Gastroesophageal sphincter (tissue), 4 donors: ENCODE measurements at regions not wholly inside any gene's neighbourhood (a gene's known extent, or its start where the extent isn't known, plus 50 kb on each side); places are given as distances from the start of the nearest gene placed in this dataset.

ENCODE experiments used
- ATAC-seq: fragments of 150-250 bp; one replicate; pipeline ENCODE4 v1.9.1; 2016; ENCODE audit warnings: mild to moderate bottlenecking, moderate library complexity
- H3K27ac ChIP-seq, 4 donors: fragments of 200-600 bp; sonication (generic) in 3 of 4; 1 replicate in 3 of 4; 2 replicates in 1 of 4; pipeline ENCODE4 v1.5.1; 2016 to 2019
- H3K27me3 ChIP-seq: fragments of 200-600 bp; sonication (generic); one replicate; pipeline ENCODE4 v1.5.1; 2019
- H3K36me3 ChIP-seq, 2 donors: fragments of 200-600 bp; sonication (generic); one replicate each; pipeline ENCODE4 v1.5.1; 2019; ENCODE audit warnings: control low read depth in 1 of 2
- H3K4me1 ChIP-seq, 3 donors: fragments of 200-600 bp; sonication (generic); 1 replicate in 2 of 3; 2 replicates in 1 of 3; pipeline ENCODE4 v1.5.1; 2016 to 2019; ENCODE audit warnings: control low read depth in 2 of 3
- H3K4me3 ChIP-seq, 2 donors: fragments of 200-600 bp; sonication (generic); one replicate each; pipeline ENCODE4 v1.5.1; 2019; ENCODE audit warnings: mild to moderate bottlenecking in 1 of 2, moderate library complexity in 1 of 2
- H3K9me3 ChIP-seq, 3 donors: fragments of 200-600 bp; sonication (generic); one replicate each; pipeline ENCODE4 v1.5.1; 2017 to 2019; ENCODE audit warnings: control low read depth in 2 of 3
- EP300 ChIP-seq: sonication (generic); formaldehyde crosslinking; IDR thresholded peaks from one replicate; pipeline ENCODE4 v1.6.1; 2017; ENCODE audit warnings: antibody characterized with exemption, mild to moderate bottlenecking
- POLR2A ChIP-seq, 2 donors: fragments of 450-650 bp; IDR thresholded peaks; one replicate each; pipeline ENCODE4 v1.6.1; 2017; ENCODE audit warnings: antibody characterized with exemption in 2 of 2, mild to moderate bottlenecking in 2 of 2, moderate library complexity in 1 of 2
- POLR2AphosphoS5 ChIP-seq: sonication (generic); formaldehyde crosslinking; IDR thresholded peaks from one replicate; pipeline ENCODE4 v1.6.1; 2017; ENCODE audit warnings: antibody characterized with exemption
- WGBS, 2 donors: methylation state at CpG; one replicate each; pipeline ENCODE4 v1.1.5; 2018; ENCODE audit warnings: low coverage in 1 of 2; 5-methylcytosine and 5-hydroxymethylcytosine counted together
- TF ChIP-seq, protein P1 (sequence below), 4 experiments: fragments of 200-600 bp in 2 of 4; fragments of 450-650 bp in 2 of 4; sonication (generic) in 1 of 4; IDR thresholded peaks; one replicate each; pipeline ENCODE4 v1.5.1; 2017 to 2019; ENCODE audit warnings: antibody characterized with exemption in 4 of 4, mild to moderate bottlenecking in 2 of 4, moderate library complexity in 2 of 4

DNA sequence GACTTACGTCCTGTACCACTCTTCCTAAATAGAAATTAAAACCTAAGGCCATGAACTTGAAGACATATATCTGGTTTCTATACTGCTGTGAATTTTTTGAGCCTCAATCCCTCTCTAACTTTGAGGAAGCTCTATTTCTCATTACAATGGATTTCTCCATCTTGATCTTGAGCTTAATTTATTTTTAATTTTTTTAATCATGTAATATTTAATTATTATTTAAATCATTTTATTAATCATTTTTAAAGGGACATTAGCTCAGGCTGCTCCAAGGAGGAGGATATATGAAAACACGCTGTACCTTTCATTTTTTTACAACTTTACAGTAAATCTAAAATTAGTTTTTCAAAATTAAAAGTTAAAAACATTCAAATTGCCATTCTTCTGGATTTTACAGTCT is 540.5 kb downstream of the SATB2 start:
- H3K27me3 ChIP-seq, result no peaks in the 10 kb centered on the region
- no peak overlapping the region for H3K27ac ChIP-seq
- no peak overlapping the region for H3K4me3 ChIP-seq
- H3K4me1 ChIP-seq, result no peaks in the 10 kb centered on the region
- no peaks in the 10 kb centered on the region for H3K9me3 ChIP-seq
- H3K36me3 ChIP-seq, result no peaks in the 10 kb centered on the region
- TF ChIP-seq EP300, result no peak
- TF ChIP-seq, protein P1, sequence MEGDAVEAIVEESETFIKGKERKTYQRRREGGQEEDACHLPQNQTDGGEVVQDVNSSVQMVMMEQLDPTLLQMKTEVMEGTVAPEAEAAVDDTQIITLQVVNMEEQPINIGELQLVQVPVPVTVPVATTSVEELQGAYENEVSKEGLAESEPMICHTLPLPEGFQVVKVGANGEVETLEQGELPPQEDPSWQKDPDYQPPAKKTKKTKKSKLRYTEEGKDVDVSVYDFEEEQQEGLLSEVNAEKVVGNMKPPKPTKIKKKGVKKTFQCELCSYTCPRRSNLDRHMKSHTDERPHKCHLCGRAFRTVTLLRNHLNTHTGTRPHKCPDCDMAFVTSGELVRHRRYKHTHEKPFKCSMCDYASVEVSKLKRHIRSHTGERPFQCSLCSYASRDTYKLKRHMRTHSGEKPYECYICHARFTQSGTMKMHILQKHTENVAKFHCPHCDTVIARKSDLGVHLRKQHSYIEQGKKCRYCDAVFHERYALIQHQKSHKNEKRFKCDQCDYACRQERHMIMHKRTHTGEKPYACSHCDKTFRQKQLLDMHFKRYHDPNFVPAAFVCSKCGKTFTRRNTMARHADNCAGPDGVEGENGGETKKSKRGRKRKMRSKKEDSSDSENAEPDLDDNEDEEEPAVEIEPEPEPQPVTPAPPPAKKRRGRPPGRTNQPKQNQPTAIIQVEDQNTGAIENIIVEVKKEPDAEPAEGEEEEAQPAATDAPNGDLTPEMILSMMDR (IDR thresholded peaks at IDR 0.05), result no peak
- TF ChIP-seq POLR2AphosphoS5, result no peak
- TF ChIP-seq POLR2A (IDR thresholded peaks at IDR 0.05), result no peak
- 74 to 100% methylated on average over 1 to 2 of the region's 2 CpGs for WGBS, 2 donors
- no peak for ATAC-seq

DNA sequence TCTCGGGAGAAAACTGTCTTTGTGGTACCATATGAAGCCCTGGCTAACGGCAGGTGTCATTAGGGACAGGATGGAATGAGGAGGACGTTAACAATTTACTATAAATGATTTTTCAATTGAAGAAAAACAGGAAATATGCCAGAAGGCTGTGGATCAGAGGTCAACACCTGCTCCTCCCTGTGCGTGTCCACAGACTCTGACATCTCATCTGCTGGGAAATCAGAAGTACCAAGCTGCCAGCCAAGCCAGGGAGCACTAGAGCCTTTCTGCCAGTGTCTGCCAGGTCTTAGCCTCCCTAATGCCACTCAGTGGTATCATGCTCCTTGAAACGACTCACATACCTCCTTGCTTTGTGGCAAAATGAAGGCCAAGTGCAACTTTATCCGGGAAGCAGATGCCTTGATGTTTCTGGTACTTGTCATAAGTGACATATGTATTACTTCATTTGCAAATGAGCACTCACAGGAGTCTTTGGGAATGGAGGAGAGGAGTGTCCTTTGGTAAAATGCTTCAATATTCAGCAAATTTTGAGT is 541.1 kb downstream of the SATB2 start:
- WGBS, 2 donors, result 14 to 16% methylated on average over 6 of the region's 6 CpGs
- Histone ChIP-seq H3K4me1 (no peaks in the 10 kb centered on the region), H3K4me3 (no peak overlapping the region), H3K27ac (no peak overlapping the region), H3K36me3 (no peaks in the 10 kb centered on the region), H3K27me3 (no peaks in the 10 kb centered on the region), H3K9me3 (no peaks in the 10 kb centered on the region)
- ATAC-seq, result no peak
- TF ChIP-seq EP300 (no peak), POLR2A (IDR thresholded peaks at IDR 0.05) (no peak), POLR2AphosphoS5 (no peak)
- TF ChIP-seq, protein P1 (IDR thresholded peaks at IDR 0.05), result no peak

DNA sequence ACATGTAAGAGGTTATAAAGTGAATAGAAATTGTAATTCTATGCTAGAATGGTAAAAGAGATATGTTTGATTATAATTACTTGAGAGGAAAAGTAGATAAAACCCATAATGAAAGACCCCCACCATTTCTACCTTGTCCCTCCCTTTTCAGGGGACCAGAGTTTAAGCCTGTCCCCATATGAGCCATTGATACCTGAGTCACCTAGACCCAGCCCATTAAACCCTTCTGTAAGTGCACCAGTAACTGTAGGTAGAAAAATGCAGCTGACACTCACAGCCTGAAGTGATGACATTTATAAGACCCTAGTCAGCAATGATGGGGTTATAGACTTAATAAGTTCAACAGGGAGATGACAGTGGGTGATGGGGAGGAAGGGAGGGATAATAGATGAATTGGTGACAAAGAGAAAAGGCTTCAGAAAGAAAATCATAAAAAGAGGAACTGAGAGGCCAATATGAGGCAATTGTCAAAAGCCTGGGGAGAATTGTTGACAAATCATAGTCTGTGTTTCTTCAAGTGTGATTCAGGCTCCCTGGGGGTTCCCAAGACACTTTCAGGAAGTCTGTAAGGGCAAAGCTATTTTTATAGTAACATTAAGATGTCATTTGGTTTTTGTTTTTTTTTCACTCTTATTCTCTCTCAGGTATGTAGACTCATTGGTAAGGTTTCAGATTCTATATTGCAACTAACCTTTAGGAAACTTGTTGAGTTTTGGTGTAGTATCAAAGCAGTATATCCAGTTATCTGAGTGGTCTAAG is 544.2 kb downstream of the SATB2 start:
- Histone ChIP-seq H3K4me1 (no peaks in the 10 kb centered on the region), H3K27me3 (no peaks in the 10 kb centered on the region), H3K9me3 (no peaks in the 10 kb centered on the region), H3K27ac (no peak overlapping the region), H3K4me3 (no peak overlapping the region), H3K36me3 (no peaks in the 10 kb centered on the region)
- no peak for ATAC-seq
- TF ChIP-seq EP300, result no peak

DNA sequence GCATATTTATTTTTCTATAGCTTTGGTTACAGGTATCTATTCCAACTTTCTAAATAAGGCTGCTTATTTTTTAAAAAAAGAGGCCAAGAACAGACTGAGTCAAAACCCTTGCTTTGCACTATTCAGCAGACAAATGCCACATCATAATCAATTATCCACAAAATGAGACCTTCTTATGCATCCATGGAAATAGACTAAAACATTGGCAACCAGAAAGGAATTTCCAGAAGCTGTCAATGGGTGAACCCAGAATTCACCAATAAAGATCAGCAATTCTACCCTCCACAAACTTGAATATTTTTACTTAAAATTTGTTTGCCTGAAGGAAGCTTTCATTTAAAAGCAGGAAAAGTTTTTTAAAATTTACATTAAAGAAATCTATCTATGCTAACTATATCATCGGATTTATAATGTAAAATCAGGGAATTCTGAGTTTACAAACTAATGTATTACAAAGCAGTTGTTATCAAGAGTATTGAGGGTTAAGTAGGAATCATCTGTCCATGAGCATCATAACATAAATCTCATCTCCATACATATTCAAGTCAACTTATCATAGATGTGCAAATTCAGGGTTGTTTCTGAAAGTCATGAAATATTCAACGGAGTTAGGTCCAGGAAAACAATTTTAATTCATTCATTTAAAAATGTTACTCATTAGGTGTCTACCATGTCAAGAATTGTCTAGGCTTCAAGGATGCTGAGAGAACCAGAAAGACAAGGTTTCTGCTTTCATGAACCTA is 548.0 kb downstream of the SATB2 start:
- Histone ChIP-seq H3K27ac (no peak overlapping the region), H3K4me1 (no peaks in the 10 kb centered on the region), H3K4me3 (no peak overlapping the region), H3K9me3 (no peaks in the 10 kb centered on the region), H3K27me3 (no peaks in the 10 kb centered on the region), H3K36me3 (no peaks in the 10 kb centered on the region)
- TF ChIP-seq EP300 (no peak), POLR2AphosphoS5 (no peak), POLR2A (IDR thresholded peaks at IDR 0.05) (no peak)
- TF ChIP-seq, protein P1 (IDR thresholded peaks at IDR 0.05), result no peak
- WGBS, 2 donors, result 85 to 88% methylated on average over 2 of the region's 2 CpGs
- no peak for ATAC-seq

DNA sequence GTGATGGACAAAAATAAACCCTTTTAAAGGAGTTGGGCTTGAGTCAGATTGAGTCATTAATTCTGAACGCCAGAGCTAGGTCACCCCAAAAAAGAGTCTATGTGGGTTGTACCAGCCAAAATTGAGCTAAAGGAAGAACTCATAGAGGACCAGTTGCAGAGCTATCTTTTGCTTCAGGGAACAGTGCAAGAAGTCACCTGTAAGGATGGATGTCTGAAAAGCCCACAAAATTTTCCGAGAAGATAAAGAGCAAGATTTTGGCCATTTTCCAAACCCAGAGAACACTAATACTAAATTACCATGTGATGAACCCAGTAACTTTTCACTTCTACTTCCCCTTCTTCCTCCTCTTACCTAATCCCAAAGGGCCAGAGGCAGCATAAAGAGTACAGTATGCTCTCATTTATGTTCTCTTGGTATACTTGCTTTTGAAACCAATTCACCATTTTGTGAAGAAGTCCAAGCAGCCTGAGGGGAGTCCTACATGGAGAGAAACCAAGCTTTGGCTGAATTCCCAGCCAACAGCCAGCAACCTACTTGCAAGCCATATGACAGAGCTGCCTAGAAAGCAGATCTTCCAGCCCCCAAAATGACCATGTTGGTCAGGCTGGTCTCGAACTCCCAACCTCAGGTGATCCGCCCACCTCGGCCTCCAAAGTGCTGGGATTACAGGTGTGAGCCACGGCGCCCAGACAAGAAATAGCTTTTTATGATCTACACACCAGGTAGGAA is 551.7 kb downstream of the SATB2 start:
- no peaks in the 10 kb centered on the region for H3K4me1 ChIP-seq
- TF ChIP-seq EP300, result no peak
- no peak for TF ChIP-seq POLR2A (IDR thresholded peaks at IDR 0.05)
- no peak for TF ChIP-seq POLR2AphosphoS5
- TF ChIP-seq, protein P1 (IDR thresholded peaks at IDR 0.05), result no peak
- no peaks in the 10 kb centered on the region for H3K36me3 ChIP-seq
- ATAC-seq, result no peak
- no peaks in the 10 kb centered on the region for H3K9me3 ChIP-seq
- no peaks in the 10 kb centered on the region for H3K27me3 ChIP-seq
- H3K4me3 ChIP-seq, result no peak overlapping the region
- no peak overlapping the region for H3K27ac ChIP-seq
- 54 to 77% methylated on average over 5 to 7 of the region's 7 CpGs for WGBS, 2 donors
